GM13976 (cell line): ENCODE measurements at regions not wholly inside any gene's neighbourhood (a gene's known extent, or its start where the extent isn't known, plus 50 kb on each side); places are given as distances from the start of the nearest gene placed in this dataset.

Experiments used
- DNase-seq: peaks from one replicate; pipeline ENCODE4 v3.0.0; 2012; ENCODE audit warnings: low spot score
- CTCF ChIP-seq: IDR thresholded peaks from 2 replicates; pipeline ENCODE4 v1.5.1; 2012; ENCODE audit warnings: borderline replicate concordance, mild to moderate bottlenecking; ENCODE audit not compliant: insufficient read depth; ENCODE audit errors: extremely low read depth, missing control alignments, control extremely low read depth
- in situ Hi-C: fragments of 300-500 bp; cut with MboI; formaldehyde crosslinking; loops from one replicate; pipeline ENCODE4 v1.12.0; 2022; ENCODE audit warnings: low sequenced_read_pairs, mixed read lengths, inconsistent platforms; ENCODE audit not compliant: unreplicated experiment

DNA sequence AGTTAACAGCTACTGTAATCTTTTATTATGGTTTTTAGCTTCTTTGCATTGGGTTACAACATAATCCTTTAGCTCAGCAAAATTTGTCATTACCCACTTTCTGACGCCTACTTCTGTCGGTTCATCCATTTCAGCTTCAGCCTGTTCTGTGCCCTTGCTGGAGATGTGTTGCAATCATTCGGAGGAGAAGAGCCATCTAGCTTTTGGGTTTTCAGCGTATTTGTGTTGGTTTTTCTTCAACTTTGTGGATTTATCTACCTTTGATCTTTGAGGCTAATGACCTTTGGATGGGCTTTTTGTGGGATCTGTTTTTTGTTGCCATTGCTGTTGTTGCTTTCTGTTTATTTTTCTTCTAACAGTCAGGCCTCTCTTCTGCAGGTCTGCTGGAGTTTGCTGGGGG lies 69.2 kb upstream of the ATXN7L3B start:
- in situ Hi-C loops = no loop called here
- no peak for DNase-seq
- no peak for TF ChIP-seq CTCF

DNA sequence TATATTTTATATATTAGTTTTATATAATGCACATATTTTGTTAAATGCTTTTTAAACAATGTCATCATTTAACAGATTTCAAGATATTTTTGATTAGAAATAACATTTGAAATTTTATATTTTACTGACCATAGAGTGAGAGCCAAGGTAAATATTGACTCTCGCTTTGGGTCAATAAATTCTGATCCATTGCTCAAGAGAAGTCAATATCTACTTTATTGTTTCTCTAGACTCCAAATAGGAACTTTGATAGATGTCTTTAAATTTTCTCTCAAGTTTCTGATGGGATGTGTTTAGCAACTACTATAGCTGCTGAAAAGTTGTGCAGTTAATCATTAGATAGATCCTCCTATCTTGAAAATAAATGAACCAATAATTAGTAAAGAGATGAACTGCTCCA lies 61.4 kb upstream of the ATXN7L3B start:
- in situ Hi-C loops = no loop called here
- no peak for DNase-seq
- no peak for TF ChIP-seq CTCF

DNA sequence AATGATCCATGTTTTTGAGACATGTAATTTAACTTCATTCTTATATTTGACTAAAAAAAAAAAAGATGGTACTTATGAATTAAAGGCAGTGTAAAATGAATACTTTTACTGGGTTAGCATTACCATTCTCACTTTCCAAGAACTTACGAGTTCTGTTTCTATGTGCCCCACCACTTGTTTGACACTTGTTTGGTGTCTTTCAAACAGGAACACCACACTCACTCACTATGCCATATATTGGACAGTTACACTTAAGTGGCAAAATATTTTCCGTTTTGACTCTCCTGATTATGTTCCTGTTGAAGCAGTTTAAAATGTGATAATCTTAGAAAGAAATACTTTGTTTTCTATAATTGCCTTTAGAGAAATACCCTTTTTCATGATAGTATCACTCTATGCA lies 56.6 kb upstream of the ATXN7L3B start:
- no peak for TF ChIP-seq CTCF
- in situ Hi-C loops = no loop called here
- DNase-seq = no peak

DNA sequence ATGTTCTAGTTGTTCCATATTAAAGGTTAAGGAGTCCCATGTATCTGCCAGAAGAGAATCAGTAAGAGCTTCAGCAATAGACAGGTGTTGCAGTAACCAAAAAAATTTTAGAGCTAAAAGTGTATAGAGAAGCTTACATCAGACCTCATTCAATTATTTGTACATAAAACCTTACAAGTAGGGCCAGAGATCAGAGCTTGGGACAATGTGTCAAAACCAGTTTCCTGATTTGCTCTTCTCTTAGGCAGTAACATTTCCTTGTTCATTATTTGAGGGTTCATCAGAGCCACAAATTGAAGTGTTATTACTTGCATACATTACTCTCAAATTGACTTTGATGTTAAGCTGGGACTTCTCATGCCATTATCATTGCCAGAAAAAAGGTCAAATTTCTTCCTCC lies 55.5 kb upstream of the ATXN7L3B start:
- no peak for DNase-seq
- TF ChIP-seq CTCF = no peak
- in situ Hi-C loops = no loop called here

DNA sequence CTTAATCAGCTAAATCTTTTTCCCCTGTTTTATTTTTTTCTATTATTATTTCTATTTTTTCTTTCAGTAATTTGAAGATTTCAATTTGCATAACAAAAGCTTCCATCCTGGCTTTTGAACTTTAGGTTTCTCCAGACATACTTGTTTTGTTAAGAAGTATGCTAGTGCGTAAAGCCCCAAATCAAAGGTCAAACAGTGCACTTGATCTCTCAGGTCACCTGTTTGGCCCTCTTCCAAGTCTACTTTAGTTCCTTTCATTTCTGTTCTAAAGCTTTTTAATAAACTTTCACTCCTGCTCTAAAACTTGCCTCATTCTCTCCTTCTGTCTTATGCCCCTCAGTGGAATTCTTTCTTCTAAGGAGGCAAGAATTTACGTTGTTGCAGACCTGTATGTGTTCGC lies 54.6 kb upstream of the ATXN7L3B start:
- no peak for TF ChIP-seq CTCF
- DNase-seq = no peak
- in situ Hi-C loops = no loop called here
